D341Med (cell line): ENCODE measurements at regions not wholly inside any gene's neighbourhood (a gene's known extent, or its start where the extent isn't known, plus 50 kb on each side); places are given as distances from the start of the nearest gene placed in this dataset.

ENCODE experiments used
- DNase-seq: peaks from one replicate; pipeline ENCODE4 v3.0.0; 2012; ENCODE audit warnings: low spot score

GRCh38 chrX:6694221-6694620 is 159.3 kb upstream of the VCX3A start:
- no peak for DNase-seq

GRCh38 chrX:6693051-6693450 is 158.1 kb upstream of the VCX3A start:
- DNase-seq: no peak

- no peak for DNase-seq
Observed at GRCh38 chrX:6685489-6685888, 150.6 kb upstream of the VCX3A start.

- DNase-seq: no peak
Observed at GRCh38 chrX:6683353-6683752, 148.4 kb upstream of the VCX3A start.

GRCh38 chrX:6681521-6682145 is 146.7 kb upstream of the VCX3A start:
- DNase-seq: no peak

- DNase-seq: no peak
Observed at GRCh38 chrX:6679988-6680387, 145.1 kb upstream of the VCX3A start.

- no peak for DNase-seq
Observed at GRCh38 chrX:6679550-6679949, 144.6 kb upstream of the VCX3A start.

GRCh38 chrX:6678313-6678712 is 143.4 kb upstream of the VCX3A start:
- DNase-seq: no peak

- DNase-seq: no peak
Observed at GRCh38 chrX:6674734-6675133, 139.8 kb upstream of the VCX3A start.

- DNase-seq: no peak
Observed at GRCh38 chrX:6667048-6667768, 132.3 kb upstream of the VCX3A start.

GRCh38 chrX:6666624-6667023 is 131.7 kb upstream of the VCX3A start:
- no peak for DNase-seq

- no peak for DNase-seq
Observed at GRCh38 chrX:6661736-6662135, 126.8 kb upstream of the VCX3A start.

- DNase-seq: no peak
Observed at GRCh38 chrX:6660567-6661264, 125.8 kb upstream of the VCX3A start.

GRCh38 chrX:6645216-6645615 is 110.3 kb upstream of the VCX3A start:
- no peak for DNase-seq

- DNase-seq: no peak
Observed at GRCh38 chrX:6644411-6644810, 109.5 kb upstream of the VCX3A start.

GRCh38 chrX:6640727-6641126 is 105.8 kb upstream of the VCX3A start:
- no peak for DNase-seq

GRCh38 chrX:6614506-6614905 is 79.6 kb upstream of the VCX3A start:
- DNase-seq: no peak

GRCh38 chrX:6599230-6599860 is 64.4 kb upstream of the VCX3A start:
- DNase-seq: no peak
